Left renal cortex interstitium (tissue), 4 donors: ENCODE measurements at regions not wholly inside any gene's neighbourhood (a gene's known extent, or its start where the extent isn't known, plus 50 kb on each side); places are given as distances from the start of the nearest gene placed in this dataset.
"Not testable (repeated sequence)": the region's sequence is repeated elsewhere in the genome, so short reads cannot be mapped to it uniquely, and the experiment has no call there.

Experiments
- DNase-seq, 4 donors: peaks; one replicate each; pipeline ENCODE4 v3.0.0-alpha.2; 2013; ENCODE audit warnings: low read depth in 4 of 4, low spot score in 2 of 4, missing footprints in 1 of 4

DNA sequence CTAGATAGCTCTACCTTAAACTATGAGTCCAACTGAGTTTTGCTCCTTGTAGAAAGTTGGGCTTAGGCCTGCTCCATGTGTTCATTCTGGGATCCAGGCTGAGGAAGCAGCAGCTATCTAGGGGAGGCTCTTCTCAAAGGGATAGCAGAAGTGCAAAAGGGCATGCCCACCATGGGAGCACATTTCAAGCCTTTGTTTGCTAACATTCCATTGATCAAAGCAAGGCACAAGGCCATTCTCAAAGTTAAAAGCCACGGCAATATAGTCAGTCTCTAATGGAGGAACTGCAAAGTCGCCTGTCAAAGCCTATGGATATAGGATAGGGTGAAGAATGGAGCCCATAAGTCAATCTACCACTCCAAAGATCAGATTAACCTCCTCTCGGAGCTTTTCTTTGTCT, 488.1 kb upstream of the ARX start:
- DNase-seq = no peak

- DNase-seq = no peak
These were observed 492.0 kb upstream of the ARX start for GRCh38 chrX:25507801-25508200.

GRCh38 chrX:25519258-25519657, 503.5 kb upstream of the ARX start:
- no peak for DNase-seq

DNA sequence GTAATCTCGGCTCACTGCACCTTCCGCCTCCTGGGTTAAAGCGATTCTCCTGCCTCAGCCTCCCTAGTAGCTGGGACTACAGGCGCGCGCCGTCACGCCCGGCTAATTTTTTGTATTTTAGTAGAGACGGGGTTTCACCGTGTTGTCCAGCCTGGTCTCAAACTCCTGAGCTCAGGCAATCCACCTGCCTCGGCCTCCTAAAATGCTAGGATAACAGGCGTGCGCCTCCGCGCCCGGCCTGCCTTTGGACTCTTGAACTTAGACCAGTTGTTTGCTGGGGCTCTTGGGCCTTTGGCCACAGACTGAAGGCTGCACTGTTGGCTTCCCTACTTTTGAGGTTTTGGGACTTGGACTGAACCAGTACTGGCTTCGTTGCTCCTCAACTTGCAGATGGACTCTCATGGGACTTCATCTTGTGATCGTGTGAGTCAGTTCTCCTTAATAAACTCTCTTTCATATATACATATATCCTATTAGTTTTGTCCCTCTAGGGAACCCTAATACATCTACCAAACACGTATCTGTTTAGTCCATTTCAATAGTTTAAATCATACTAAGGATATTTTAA, 506.8 kb upstream of the ARX start:
- DNase-seq = not testable (repeated sequence)

DNA sequence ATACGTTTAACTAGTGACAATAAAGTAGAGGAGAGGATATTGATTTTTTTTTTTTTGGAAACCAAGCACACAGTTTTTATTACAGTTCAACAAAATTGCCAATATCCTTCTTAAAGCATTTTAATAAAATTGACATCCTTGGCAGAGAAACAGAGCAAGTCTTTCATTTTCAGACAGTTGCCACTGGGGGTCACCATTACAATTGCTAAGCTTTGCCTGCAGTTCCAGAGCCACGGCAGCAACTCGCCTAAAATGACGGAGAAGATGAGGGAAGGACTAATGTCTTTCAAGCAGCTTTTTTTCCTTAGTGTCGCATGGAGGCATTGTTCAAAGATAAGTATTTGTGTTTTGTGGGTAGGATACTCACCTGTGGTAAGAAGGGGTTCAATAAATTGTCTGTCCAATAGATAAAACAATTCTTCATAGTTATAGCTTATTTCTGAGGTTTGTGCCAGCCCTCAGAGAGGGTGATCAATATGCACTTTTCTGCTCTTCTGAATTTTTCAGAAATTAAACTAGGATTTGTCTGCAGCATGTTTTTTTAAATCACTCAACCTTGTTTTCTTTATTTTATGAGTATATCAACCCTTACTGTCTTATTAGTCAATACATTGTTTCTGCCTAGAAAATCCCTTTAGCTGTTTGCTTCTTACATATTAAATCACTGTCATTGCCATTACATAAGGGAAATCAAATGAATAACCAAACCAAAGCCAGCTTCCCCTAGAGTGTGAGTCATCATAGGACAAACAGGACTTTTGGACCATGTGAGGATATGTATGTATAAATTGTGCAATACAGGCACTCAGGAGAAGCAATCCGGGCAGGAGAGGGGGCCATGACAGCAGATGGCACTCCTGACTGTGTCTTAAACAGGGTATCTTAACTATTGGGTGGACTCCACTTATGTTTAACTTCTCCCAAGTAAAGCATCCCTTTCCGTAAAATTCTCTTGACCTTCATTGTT, 508.1 kb upstream of the ARX start:
- DNase-seq = peak in 2 of 4 donors; percentile 5 to 24

DNA sequence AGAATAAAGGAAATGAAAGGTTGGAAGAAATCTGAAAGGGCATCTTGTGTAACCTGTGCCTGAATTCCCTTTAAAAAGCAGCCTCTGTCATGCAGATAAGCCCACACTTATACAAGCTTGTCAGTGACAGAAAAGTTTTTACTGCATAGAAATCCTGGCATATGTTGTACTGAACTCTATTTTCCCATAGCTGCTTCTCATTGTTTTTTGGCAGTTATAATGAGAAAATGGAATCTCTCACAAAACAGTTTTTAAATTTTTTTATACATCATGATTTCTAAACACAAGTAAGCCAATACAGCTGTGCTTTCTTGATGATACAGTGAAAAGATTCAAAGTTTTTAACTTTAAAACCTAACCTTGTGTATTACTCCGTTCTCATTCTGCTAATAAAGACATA, 511.4 kb upstream of the ARX start:
- no peak for DNase-seq

- no peak for DNase-seq
These were observed 511.8 kb upstream of the ARX start for GRCh38 chrX:25527596-25527995.

- no peak for DNase-seq
These were observed 515.3 kb upstream of the ARX start for GRCh38 chrX:25531096-25531495.

DNA sequence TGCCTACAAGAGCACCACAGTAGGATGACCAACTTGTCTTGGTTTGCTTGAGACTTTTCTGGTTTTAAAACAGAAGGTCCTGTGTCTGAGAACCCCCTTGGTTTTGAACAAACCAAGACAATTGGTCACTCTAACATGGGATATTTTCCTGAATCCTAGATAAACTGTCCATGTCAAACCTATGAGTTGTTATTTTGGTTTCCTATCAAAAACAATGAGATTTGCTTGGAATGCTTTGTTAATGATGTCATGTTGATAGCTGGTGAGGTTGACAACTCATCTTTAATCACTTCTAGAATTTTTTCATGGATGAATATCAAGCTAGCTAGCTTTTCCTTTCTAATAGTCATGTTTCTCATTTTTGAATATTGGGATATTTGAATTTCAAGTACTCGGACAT, 518.3 kb upstream of the ARX start:
- no peak for DNase-seq

GRCh38 chrX:25536307-25536970, 520.7 kb upstream of the ARX start:
- no peak for DNase-seq

- no peak for DNase-seq
These were observed 521.9 kb upstream of the ARX start for GRCh38 chrX:25537699-25538098.

GRCh38 chrX:25544641-25545040, 528.9 kb upstream of the ARX start:
- no peak for DNase-seq

- DNase-seq = no peak
These were observed 533.0 kb upstream of the ARX start for GRCh38 chrX:25548811-25549210.

GRCh38 chrX:25555521-25555920, 539.8 kb upstream of the ARX start:
- DNase-seq = no peak

- no peak for DNase-seq
These were observed 542.4 kb upstream of the ARX start for GRCh38 chrX:25558137-25558536.

GRCh38 chrX:25561190-25561589, 545.4 kb upstream of the ARX start:
- DNase-seq = no peak

DNA sequence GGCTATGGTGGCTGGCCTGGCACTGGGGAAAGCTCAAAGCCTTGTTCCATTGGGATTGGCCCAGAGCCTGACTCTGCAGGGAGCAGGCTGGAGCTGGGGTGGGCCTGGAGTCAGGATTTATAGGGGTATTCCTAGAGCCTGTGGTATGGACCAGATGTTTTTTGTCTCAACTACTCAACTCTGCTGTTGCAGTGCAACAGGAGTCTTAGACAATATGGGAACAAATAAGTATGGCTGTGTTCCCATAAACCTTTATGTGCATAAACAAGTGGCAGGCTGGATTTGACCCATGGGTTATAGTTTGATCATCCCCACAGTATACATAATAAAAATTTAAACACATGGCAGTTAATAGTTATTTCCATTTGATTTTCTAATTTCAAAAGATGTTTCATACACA, 557.9 kb upstream of the ARX start:
- DNase-seq = no peak

- no peak for DNase-seq
These were observed 541.2 kb upstream of the MAGEB18 start for GRCh38 chrX:25596921-25597320.

GRCh38 chrX:25597551-25597950, 540.6 kb upstream of the MAGEB18 start:
- no peak for DNase-seq

- DNase-seq = no peak
These were observed 539.1 kb upstream of the MAGEB18 start for GRCh38 chrX:25599061-25599460.

GRCh38 chrX:25600776-25601175, 537.4 kb upstream of the MAGEB18 start:
- DNase-seq = no peak

DNA sequence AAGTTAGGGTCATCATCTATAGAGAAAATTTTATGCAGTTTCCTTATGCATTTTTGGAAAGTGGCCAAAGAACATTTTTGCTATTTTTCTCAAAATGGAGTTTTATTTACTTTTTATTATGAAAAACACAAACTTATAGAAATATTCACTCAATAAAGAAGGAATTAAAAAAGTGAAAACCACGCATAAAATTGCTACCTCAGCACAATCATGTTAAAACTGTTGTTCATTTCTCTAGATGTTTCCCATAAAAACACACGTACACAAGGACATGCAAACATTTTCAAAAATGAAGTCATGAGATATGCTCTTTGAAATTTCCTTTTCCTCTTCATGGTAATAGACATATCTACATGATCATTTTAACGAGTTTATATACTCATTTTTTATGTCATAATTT, 536.8 kb upstream of the MAGEB18 start:
- no peak for DNase-seq
